Spleen (tissue), 7 donors: ENCODE measurements at regions not wholly inside any gene's neighbourhood (a gene's known extent, or its start where the extent isn't known, plus 50 kb on each side); places are given as distances from the start of the nearest gene placed in this dataset.

Experiments
- POLR2A ChIP-seq, 3 donors: fragments of 450-650 bp; IDR thresholded peaks; one replicate each; pipeline ENCODE4 v1.5.1; 2017; ENCODE audit warnings: antibody characterized with exemption in 3 of 3, mild to moderate bottlenecking in 1 of 3
- TF ChIP-seq, protein P1 (sequence below), 11 experiments: fragments of 200-600 bp in 7 of 11; fragments of 450-650 bp in 4 of 11; sonication (generic) in 4 of 11; IDR thresholded peaks in 8 of 11; conservative IDR thresholded peaks in 3 of 11; 1 replicate in 7 of 11; 2 replicates in 4 of 11; pipeline versions ENCODE4 v1.4.0 to v1.8.0; 2016 to 2021; ENCODE audit warnings: antibody characterized with exemption in 11 of 11, inconsistent platforms in 4 of 11, mild to moderate bottlenecking in 1 of 11
- donor health status: DM: no; HTN: no; CAD: no; lungs with moderate emphysema.
- donor health status: DM: no; HTN: no; CAD: no.
- donor health status: DM: no; HTN: no; CAD: no.

DNA sequence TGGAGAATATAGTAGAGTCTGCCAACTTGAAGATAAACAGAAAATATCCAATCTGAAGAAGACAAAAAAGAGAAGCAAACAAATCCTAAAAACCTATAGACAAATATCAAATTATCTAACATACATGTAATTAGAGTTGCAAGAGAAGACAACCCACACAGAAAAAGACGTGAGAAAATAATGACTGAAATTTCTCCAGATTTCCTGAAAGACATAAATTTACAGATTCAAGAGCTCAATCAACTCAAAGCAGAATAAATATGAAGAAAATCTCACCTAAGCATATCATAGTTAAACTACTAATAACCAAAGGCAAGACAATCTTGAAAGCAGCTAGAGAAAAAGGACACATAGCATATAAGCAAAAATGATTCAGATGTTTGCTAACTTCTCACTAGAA, 261.2 kb upstream of the NFIA start:
- TF ChIP-seq, protein P1, sequence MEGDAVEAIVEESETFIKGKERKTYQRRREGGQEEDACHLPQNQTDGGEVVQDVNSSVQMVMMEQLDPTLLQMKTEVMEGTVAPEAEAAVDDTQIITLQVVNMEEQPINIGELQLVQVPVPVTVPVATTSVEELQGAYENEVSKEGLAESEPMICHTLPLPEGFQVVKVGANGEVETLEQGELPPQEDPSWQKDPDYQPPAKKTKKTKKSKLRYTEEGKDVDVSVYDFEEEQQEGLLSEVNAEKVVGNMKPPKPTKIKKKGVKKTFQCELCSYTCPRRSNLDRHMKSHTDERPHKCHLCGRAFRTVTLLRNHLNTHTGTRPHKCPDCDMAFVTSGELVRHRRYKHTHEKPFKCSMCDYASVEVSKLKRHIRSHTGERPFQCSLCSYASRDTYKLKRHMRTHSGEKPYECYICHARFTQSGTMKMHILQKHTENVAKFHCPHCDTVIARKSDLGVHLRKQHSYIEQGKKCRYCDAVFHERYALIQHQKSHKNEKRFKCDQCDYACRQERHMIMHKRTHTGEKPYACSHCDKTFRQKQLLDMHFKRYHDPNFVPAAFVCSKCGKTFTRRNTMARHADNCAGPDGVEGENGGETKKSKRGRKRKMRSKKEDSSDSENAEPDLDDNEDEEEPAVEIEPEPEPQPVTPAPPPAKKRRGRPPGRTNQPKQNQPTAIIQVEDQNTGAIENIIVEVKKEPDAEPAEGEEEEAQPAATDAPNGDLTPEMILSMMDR (IDR thresholded peaks at IDR 0.05 in 8 of 11, conservative IDR thresholded peaks at IDR 0.05 in 3 of 11), result no peak
- TF ChIP-seq POLR2A (IDR thresholded peaks at IDR 0.05), result no peak
